ENCODE measurements at regions not wholly inside any gene's neighbourhood (a gene's known extent, or its start where the extent isn't known, plus 50 kb on each side); places are given as distances from the start of the nearest gene placed in this dataset. TPM values are rescaled to one million over a fixed set of nuclear protein-coding genes. Genes with fewer than 3 reads are reported as not detected.

Small RNAs in the stretch of these regions (microRNA-seq; reads per million reads assigned to microRNA genes)
- 0 reads per million in 2 experiments for gene MIR4278 (ENCODE audit: borderline microRNAs expressed in 2 of 2, borderline number of aligned reads in 2 of 2, borderline replicate concordance in 1 of 2)

Small RNAs in the stretch of these regions (small RNA-seq; reads per million reads assigned to genes)
- gene RF00017 (ENCODE audit: insufficient read depth) = not detected
- gene RNA5SP176 (ENCODE audit: insufficient read depth) = not detected

Data from H1 (cell line).